Prostate gland (tissue), 2 donors: ENCODE measurements at regions not wholly inside any gene's neighbourhood (a gene's known extent, or its start where the extent isn't known, plus 50 kb on each side); places are given as distances from the start of the nearest gene placed in this dataset.
"Not testable (repeated sequence)": the region's sequence is repeated elsewhere in the genome, so short reads cannot be mapped to it uniquely, and the experiment has no call there.

Experiments used
- CTCF ChIP-seq, 4 experiments: fragments of 200-600 bp in 2 of 4; fragments of 450-650 bp in 2 of 4; sonication (generic) in 2 of 4; IDR thresholded peaks; 1 replicate in 3 of 4; 2 replicates in 1 of 4; pipeline ENCODE4 v1.5.1; 2016 to 2019; ENCODE audit warnings: antibody characterized with exemption in 4 of 4, mild to moderate bottlenecking in 2 of 4, moderate library complexity in 2 of 4
- POLR2A ChIP-seq: fragments of 450-650 bp; IDR thresholded peaks from one replicate; pipeline ENCODE4 v1.6.1; 2016; ENCODE audit warnings: antibody characterized with exemption, mild to moderate bottlenecking
- POLR2AphosphoS5 ChIP-seq: sonication (generic); formaldehyde crosslinking; IDR thresholded peaks from one replicate; pipeline ENCODE4 v1.6.1; 2017; ENCODE audit warnings: antibody characterized with exemption

- TF ChIP-seq POLR2AphosphoS5; POLR2A; CTCF (IDR thresholded peaks at IDR 0.05): not testable (repeated sequence)
Observed at GRCh38 chr2:60189006-60189405, 364.4 kb downstream of the BCL11A start.
